HepG2 (cell line): ENCODE measurements at regions not wholly inside any gene's neighbourhood (a gene's known extent, or its start where the extent isn't known, plus 50 kb on each side); places are given as distances from the start of the nearest gene placed in this dataset.

Source experiments
- ATAC-seq: fragments of 200-7000 bp; cut with Tn5 transposase; 3 replicates; pipeline ENCODE4 v1.9.1; 2020; ENCODE audit warnings: mild to moderate bottlenecking, moderate library complexity
- BruUV-seq: library from RNA; stranded (reverse); fragments of 400-500 nt; replicated peaks from 2 replicates; lab custom pipeline; 2021; lab: Mats Ljungman, UMichigan
- CTCF ChIA-PET: fragments of 300-600 bp; formaldehyde crosslinking; extraction: SDS; loops from one replicate; lab custom pipeline; 2021; ENCODE audit warnings: low total read pairs, inconsistent platforms, low intra/inter-chr PET ratio; lab: Yijun Ruan, JAX
- POLR2A ChIA-PET: fragments of 350-600 bp; sonication (Branson Sonifier 250); formaldehyde crosslinking; loops from one replicate; lab custom pipeline; 2020; ENCODE audit warnings: antibody characterized with exemption, inconsistent platforms; lab: Yijun Ruan, JAX
- DNase-seq: peaks from one replicate; pipeline ENCODE4 v3.0.0-alpha.2; 2015; ENCODE audit warnings: low spot score
- FAIRE-seq: peaks from 3 replicates; lab custom pipeline; 2011; peaks lifted over from hg19 to GRCh38; lab: Jason Lieb, UNC
- H2AFZ ChIP-seq: one replicate; pipeline ENCODE4 v1.6.1; 2011; ENCODE audit warnings: low read length, inconsistent platforms
- H3K27ac ChIP-seq: fragments of 300-600 bp; 3 replicates; pipeline ENCODE4 v1.8.0; 2011; ENCODE audit warnings: mixed run types, mild to moderate bottlenecking, mixed read lengths, low read length, inconsistent platforms; ENCODE audit not compliant: insufficient read depth; ENCODE audit errors: extremely low read length
- H3K27me3 ChIP-seq, 2 experiments: fragments of 200-600 bp in 1 of 2; 2 replicates in 1 of 2; 3 replicates in 1 of 2; pipeline versions ENCODE4 v1.6.0 to v1.8.0; 2011; ENCODE audit warnings: low read length in 2 of 2, mild to moderate bottlenecking in 2 of 2, moderate library complexity in 2 of 2, inconsistent platforms in 1 of 2; ENCODE audit not compliant: insufficient read depth in 2 of 2, control insufficient read depth in 1 of 2
- H3K36me3 ChIP-seq, 2 experiments: fragments of 200-600 bp in 1 of 2; replicated peaks in 1 of 2; 2 replicates in 1 of 2; 3 replicates in 1 of 2; pipeline versions ENCODE4 v1.5.1 to v1.8.0; 2011; ENCODE audit warnings: low read length in 2 of 2, inconsistent platforms in 1 of 2; ENCODE audit not compliant: insufficient read depth in 2 of 2, control insufficient read depth in 1 of 2
- H3K4me1 ChIP-seq: 2 replicates; pipeline ENCODE4 v1.5.1; 2012; ENCODE audit warnings: low read length, inconsistent platforms; ENCODE audit not compliant: insufficient read depth
- H3K4me2 ChIP-seq: 2 replicates; pipeline ENCODE4 v1.6.0; 2011; ENCODE audit warnings: low read depth, low read length, inconsistent platforms
- H3K4me3 ChIP-seq, 3 experiments: fragments of 200-600 bp in 1 of 3; sonication (generic), shearing (Covaris generic) in 1 of 3; replicated peaks in 1 of 3; 2 replicates each; pipeline ENCODE4 v1.5.1; 2011 to 2016; ENCODE audit warnings: low read length in 3 of 3, inconsistent platforms in 2 of 3, low read depth in 2 of 3, mild to moderate bottlenecking in 2 of 3, control low read depth in 1 of 3, mixed read lengths in 1 of 3; ENCODE audit not compliant: insufficient read depth in 1 of 3
- H3K79me2 ChIP-seq: one replicate; pipeline ENCODE4 v1.6.1; 2011; ENCODE audit warnings: low read length, inconsistent platforms; ENCODE audit not compliant: insufficient read depth
- H3K9ac ChIP-seq: 2 replicates; pipeline ENCODE4 v1.6.0; 2011; ENCODE audit warnings: mild to moderate bottlenecking, low read depth, low read length, inconsistent platforms; ENCODE audit not compliant: insufficient read depth
- H3K9me3 ChIP-seq: 2 replicates; pipeline ENCODE4 v1.5.1; 2012; ENCODE audit warnings: mild to moderate bottlenecking, low read length
- H4K20me1 ChIP-seq: 2 replicates; pipeline ENCODE4 v1.6.0; 2011; ENCODE audit warnings: inconsistent platforms, mild to moderate bottlenecking, low read length, moderate library complexity; ENCODE audit not compliant: insufficient read depth
- AGO2 ChIP-seq: fragments of 200-400 bp; formaldehyde crosslinking; optimal IDR thresholded peaks from 2 replicates; pipeline ENCODE3; 2017; ENCODE audit warnings: mild to moderate bottlenecking, low read depth, low read length, moderate library complexity
- GMEB1 ChIP-seq: sonication (generic); formaldehyde crosslinking; IDR thresholded peaks from 2 replicates; pipeline ENCODE4 v1.5.1; 2020; ENCODE audit warnings: missing genetic modification reagents, mild to moderate bottlenecking, borderline replicate concordance
- HINFP ChIP-seq: sonication (generic); formaldehyde crosslinking; IDR thresholded peaks from 2 replicates; pipeline ENCODE4 v1.4.0; 2020; ENCODE audit warnings: low read depth, mild to moderate bottlenecking, missing genetic modification reagents
- MED1 ChIP-seq: sonication (generic); formaldehyde crosslinking; IDR thresholded peaks from 2 replicates; pipeline ENCODE4 v1.4.0; 2020; ENCODE audit warnings: missing genetic modification reagents
- MTF2 ChIP-seq: sonication (generic); formaldehyde crosslinking; IDR thresholded peaks from 2 replicates; pipeline ENCODE4 v1.5.0; 2020; ENCODE audit warnings: missing genetic modification reagents, borderline replicate concordance
- NR1H2 ChIP-seq: sonication (generic); formaldehyde crosslinking; IDR thresholded peaks from 2 replicates; pipeline ENCODE4 v1.8.1; 2022; ENCODE audit warnings: low read depth, missing genetic modification reagents, borderline replicate concordance
- NR2F2 ChIP-seq: IDR thresholded peaks from 2 replicates; pipeline ENCODE4 v1.6.1; 2012; ENCODE audit warnings: low read depth, inconsistent platforms, borderline replicate concordance
- TBX2 ChIP-seq: sonication (generic); formaldehyde crosslinking; IDR thresholded peaks from 2 replicates; pipeline ENCODE4 v1.5.0; 2020; ENCODE audit warnings: missing genetic modification reagents, mild to moderate bottlenecking, borderline replicate concordance
- TEAD3 ChIP-seq: optimal IDR thresholded peaks from 2 replicates; pipeline ENCODE3; 2016; ENCODE audit warnings: borderline replicate concordance
- ZNF619 ChIP-seq: sonication (generic); formaldehyde crosslinking; IDR thresholded peaks from 2 replicates; pipeline ENCODE4 v1.4.0; 2020; ENCODE audit warnings: mild to moderate bottlenecking, missing genetic modification reagents
- ZNF724P ChIP-seq: sonication (generic); formaldehyde crosslinking; IDR thresholded peaks from 2 replicates; pipeline ENCODE4 v1.8.0; 2022; ENCODE audit warnings: missing genetic modification reagents, borderline replicate concordance
- ZNF737 ChIP-seq: sonication (generic); formaldehyde crosslinking; IDR thresholded peaks from 2 replicates; pipeline ENCODE4 v1.5.0; 2020; ENCODE audit warnings: missing genetic modification reagents, mild to moderate bottlenecking, borderline replicate concordance
- ZSCAN30 ChIP-seq: sonication (generic); formaldehyde crosslinking; IDR thresholded peaks from 2 replicates; pipeline ENCODE4 v1.5.0; 2020; ENCODE audit warnings: mild to moderate bottlenecking, missing genetic modification reagents
- ZSCAN31 ChIP-seq: sonication (generic); formaldehyde crosslinking; IDR thresholded peaks from 2 replicates; pipeline ENCODE4 v1.5.0; 2020; ENCODE audit warnings: low read depth, mild to moderate bottlenecking, missing genetic modification reagents
- WGBS: methylation state at CpG from one replicate; pipeline ENCODE4 v1.1.6; 2017; ENCODE audit warnings: low lambda C conversion rate; 5-methylcytosine and 5-hydroxymethylcytosine counted together
- in situ Hi-C: cut with HindIII; loops from 2 replicates; pipeline ENCODE4 v1.10.0; 2017; ENCODE audit warnings: low pct_unique_long_range_greater_than_20kb; ENCODE audit not compliant: extremely low pct_ligation_motif_present
- intact Hi-C: fragments of 100-400 bp; cut with micrococcal nuclease; formaldehyde crosslinking; loops from one replicate; pipeline ENCODE4 v1.10.0; 2022; ENCODE audit not compliant: unreplicated experiment
- TF ChIP-seq, protein P1 (sequence below): sonication (generic); formaldehyde crosslinking; IDR thresholded peaks from 2 replicates; pipeline ENCODE4 v1.5.0; 2020; ENCODE audit warnings: missing genetic modification reagents

- 26% methylated on average over 2 of the region's 2 CpGs for WGBS
- no peaks in the 10 kb centered on the region for H3K27me3 ChIP-seq
- no peaks in the 10 kb centered on the region for H3K79me2 ChIP-seq
- H3K4me1 ChIP-seq, result no peaks in the 10 kb centered on the region
- no peak for DNase-seq
- no peak overlapping the region for H2AFZ ChIP-seq
- H3K4me2 ChIP-seq, result no peak overlapping the region
- H3K9ac ChIP-seq, result no peak overlapping the region
- H3K4me3 ChIP-seq, result no peak overlapping the region
- FAIRE-seq, result no peak
- no peak for ATAC-seq
- no peaks in the 10 kb centered on the region for H3K36me3 ChIP-seq
- in situ Hi-C loops (no loop called here), intact Hi-C loops (no loop called here)
- ChIA-PET CTCF (no interaction called here), POLR2A (no interaction called here)
- H3K27ac ChIP-seq, result no peak overlapping the region
- BruUV-seq, result no TSS peak
- H4K20me1 ChIP-seq, result no peaks in the 10 kb centered on the region
- H3K9me3 ChIP-seq, result no peaks in the 10 kb centered on the region
- TF ChIP-seq AGO2, result no peak
- TF ChIP-seq HINFP (CRISPR knock-in tag), result no peak
- TF ChIP-seq, protein P1, sequence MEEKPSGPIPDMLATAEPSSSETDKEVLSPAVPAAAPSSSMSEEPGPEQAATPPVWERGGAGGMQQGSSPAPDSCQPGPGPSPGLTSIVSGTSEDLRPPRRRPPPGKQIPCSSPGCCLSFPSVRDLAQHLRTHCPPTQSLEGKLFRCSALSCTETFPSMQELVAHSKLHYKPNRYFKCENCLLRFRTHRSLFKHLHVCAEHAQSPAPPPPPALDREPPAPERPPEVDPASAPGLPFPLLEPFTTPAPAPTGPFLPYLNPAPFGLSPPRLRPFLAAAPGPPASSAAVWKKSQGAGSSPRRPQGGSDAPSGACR (CRISPR knock-in tag), result no peak
- no peak for TF ChIP-seq ZNF724P (CRISPR knock-in tag)
- no peak for TF ChIP-seq ZSCAN30 (CRISPR knock-in tag)
- TF ChIP-seq ZNF737, result no peak
- no peak for TF ChIP-seq MTF2 (CRISPR knock-in tag)
Observed at GRCh38 chrX:50971395-50971794, 60.9 kb downstream of the BMP15 start.

GRCh38 chrX:50973199-50973598, 62.7 kb downstream of the BMP15 start:
- no peaks in the 10 kb centered on the region for H3K9me3 ChIP-seq
- no peak for FAIRE-seq
- TF ChIP-seq TEAD3 (CRISPR knock-in tag) (no peak), ZNF619 (CRISPR knock-in tag) (no peak), MED1 (CRISPR knock-in tag) (no peak), GMEB1 (CRISPR knock-in tag) (no peak), ZSCAN31 (CRISPR knock-in tag) (no peak), HINFP (CRISPR knock-in tag) (no peak), NR1H2 (CRISPR knock-in tag) (no peak), NR2F2 (no peak), TBX2 (CRISPR knock-in tag) (no peak)
- TF ChIP-seq, all 625 proteins: peak for 0
- Histone ChIP-seq H3K4me1 (no peaks in the 10 kb centered on the region), H2AFZ (no peak overlapping the region), H3K9ac (no peak overlapping the region), H3K79me2 (no peaks in the 10 kb centered on the region), H3K4me2 (no peak overlapping the region), H3K27me3 (no peaks in the 10 kb centered on the region), H3K27ac (no peak overlapping the region), H4K20me1 (no peaks in the 10 kb centered on the region), H3K36me3 (no peaks in the 10 kb centered on the region), H3K4me3 (no peak overlapping the region)
- 5% methylated on average over 3 of the region's 3 CpGs for WGBS
- DNase-seq (no peak), ATAC-seq (no peak)
- POLR2A ChIA-PET, result no interaction called here
- CTCF ChIA-PET, result no interaction called here
- in situ Hi-C loops, result no loop called here
- intact Hi-C loops, result no loop called here
- no TSS peak for BruUV-seq
